ENCODE measurements at regions not wholly inside any gene's neighbourhood (a gene's known extent, or its start where the extent isn't known, plus 50 kb on each side); places are given as distances from the start of the nearest gene placed in this dataset.

DNA sequence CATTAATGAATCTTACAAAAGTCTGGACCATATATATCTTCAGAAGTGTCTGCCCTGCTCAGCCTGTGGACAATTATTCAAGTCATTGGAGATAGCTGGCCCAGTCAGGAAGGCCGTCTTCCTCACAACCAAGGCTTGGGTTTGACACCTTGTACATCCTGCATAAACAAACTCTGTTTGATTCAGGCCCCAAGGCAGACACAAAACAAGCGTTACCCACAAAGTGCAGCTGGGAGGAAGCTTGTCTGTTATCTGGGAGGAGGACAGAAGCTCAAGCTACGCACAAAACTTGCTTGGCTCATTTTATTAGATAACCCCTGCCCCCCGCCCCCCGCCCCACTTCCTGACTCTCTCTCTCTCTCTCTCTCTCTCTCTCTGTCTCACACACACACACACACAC lies 166.9 kb upstream of the WDR11 start:
- H3K4me3 ChIP-seq (ENCODE audit: low read depth, low read length) = no peak overlapping the region

DNA sequence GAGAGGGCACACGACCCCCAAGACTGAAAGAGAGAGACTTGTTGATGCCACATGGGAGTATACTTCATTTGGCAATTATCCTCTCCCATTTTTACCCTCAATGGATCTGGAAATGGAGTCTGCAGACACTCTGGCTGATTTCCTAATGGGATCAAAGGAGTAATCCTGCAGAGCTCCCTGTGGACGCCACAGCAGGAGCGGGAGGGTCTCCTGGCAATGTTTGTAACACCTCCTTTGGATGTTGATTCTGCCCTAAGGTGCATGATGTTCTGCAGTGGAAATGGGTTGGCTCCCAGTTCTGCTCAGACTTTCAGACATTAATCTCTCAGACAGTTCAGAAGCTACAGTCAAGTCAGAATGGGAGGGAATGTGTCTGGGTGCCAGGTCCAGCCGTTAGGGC lies 166.0 kb upstream of the WDR11 start:
- DNase-seq (ENCODE audit: low read depth) = no peak
- H3K4me3 ChIP-seq (ENCODE audit: low read depth, low read length) = no peak overlapping the region
- TF ChIP-seq, protein P1, sequence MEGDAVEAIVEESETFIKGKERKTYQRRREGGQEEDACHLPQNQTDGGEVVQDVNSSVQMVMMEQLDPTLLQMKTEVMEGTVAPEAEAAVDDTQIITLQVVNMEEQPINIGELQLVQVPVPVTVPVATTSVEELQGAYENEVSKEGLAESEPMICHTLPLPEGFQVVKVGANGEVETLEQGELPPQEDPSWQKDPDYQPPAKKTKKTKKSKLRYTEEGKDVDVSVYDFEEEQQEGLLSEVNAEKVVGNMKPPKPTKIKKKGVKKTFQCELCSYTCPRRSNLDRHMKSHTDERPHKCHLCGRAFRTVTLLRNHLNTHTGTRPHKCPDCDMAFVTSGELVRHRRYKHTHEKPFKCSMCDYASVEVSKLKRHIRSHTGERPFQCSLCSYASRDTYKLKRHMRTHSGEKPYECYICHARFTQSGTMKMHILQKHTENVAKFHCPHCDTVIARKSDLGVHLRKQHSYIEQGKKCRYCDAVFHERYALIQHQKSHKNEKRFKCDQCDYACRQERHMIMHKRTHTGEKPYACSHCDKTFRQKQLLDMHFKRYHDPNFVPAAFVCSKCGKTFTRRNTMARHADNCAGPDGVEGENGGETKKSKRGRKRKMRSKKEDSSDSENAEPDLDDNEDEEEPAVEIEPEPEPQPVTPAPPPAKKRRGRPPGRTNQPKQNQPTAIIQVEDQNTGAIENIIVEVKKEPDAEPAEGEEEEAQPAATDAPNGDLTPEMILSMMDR (IDR thresholded peaks at IDR 0.05; ENCODE audit: low read depth, low read length, missing control alignments) = no peak

More for the DNA sequence above, 166.9 kb upstream of the WDR11 start:
- DNase-seq (ENCODE audit: low read depth) = no peak
- TF ChIP-seq, protein P1 (IDR thresholded peaks at IDR 0.05; ENCODE audit: low read depth, low read length, missing control alignments) = no peak

DNA sequence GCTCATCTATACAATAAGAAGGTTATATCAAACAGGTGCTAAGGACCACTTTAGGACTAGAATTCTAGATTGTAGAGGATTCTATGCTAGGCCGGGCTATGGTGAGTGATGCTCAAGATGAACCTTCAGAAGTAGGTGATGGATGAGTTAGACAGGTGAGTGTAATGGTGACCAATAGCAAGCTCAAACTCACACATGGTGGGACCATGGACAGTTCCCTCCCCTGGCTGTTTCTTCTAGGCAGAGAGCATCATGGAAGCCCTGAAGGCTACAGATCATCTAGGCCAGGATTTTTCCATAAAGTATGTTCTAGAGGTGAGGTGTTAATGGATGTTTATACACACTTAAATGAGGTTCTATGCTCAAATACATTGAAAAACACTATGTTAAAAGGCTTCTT lies 162.2 kb upstream of the WDR11 start:
- no peak overlapping the region for H3K4me3 ChIP-seq (ENCODE audit: low read depth, low read length)

DNA sequence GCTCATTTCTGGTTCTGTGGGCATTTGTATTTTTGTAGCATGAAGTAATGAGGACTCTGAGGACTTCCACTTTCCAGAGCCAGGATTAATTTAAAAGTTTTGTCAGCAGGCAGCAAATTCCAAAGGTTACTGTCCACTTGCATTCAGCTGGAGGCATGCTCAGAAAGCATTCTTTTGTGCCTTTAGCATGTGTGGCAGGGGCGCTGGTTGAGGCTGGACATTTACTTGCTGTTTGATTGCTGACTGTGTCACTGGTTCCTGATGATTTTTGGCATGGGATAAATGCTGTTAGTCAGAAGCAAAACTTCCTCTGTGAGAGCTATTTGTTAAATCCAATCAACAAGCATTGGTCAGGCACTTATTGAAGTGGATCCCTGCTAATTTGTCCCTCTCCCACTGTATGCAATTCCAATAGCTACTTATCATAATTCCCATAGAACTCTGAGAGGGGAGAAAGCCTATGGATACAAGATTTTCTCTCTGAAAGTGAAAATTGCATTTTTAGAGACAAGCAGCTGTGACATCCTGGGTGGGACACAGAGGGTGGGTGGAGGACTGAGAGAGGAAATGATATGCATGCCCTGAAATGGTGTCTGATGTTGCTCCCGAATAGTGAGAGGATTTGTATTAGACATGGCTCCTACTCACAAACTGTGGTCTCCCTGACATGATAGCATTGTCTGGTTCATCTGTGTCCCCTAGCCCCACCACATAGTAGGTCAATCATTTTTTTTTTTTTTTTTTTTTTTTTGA lies 161.2 kb upstream of the WDR11 start:
- no peak for DNase-seq (ENCODE audit: low read depth)
- no peak overlapping the region for H3K4me3 ChIP-seq (ENCODE audit: low read depth, low read length)
- TF ChIP-seq, protein P1 (IDR thresholded peaks at IDR 0.05; ENCODE audit: low read depth, low read length, missing control alignments) = no peak

More for the DNA sequence above, 162.2 kb upstream of the WDR11 start:
- DNase-seq (ENCODE audit: low read depth) = no peak
- TF ChIP-seq, protein P1 (IDR thresholded peaks at IDR 0.05; ENCODE audit: low read depth, low read length, missing control alignments) = no peak

DNA sequence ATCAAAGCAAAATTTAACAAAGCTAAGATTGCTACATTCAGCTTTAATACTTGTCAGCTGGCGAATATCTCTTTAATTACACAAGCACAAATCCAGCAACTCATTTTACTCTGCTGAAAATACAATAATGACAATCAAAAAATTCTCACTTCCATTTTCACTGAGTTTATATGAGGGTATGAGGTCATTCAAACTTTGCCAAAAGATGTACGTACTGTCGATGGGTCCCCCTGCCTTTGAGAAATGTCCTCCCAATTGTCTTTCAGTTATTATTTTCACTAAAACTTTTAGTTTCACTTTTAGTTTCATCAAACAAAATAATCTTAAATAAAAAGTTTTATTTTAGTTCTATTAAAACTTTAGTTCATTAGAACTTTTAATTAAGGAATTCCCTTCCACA lies 159.5 kb upstream of the WDR11 start:
- no peak overlapping the region for H3K4me3 ChIP-seq (ENCODE audit: low read depth, low read length)
- TF ChIP-seq, protein P1 (IDR thresholded peaks at IDR 0.05; ENCODE audit: low read depth, low read length, missing control alignments) = no peak
- DNase-seq (ENCODE audit: low read depth) = no peak

DNA sequence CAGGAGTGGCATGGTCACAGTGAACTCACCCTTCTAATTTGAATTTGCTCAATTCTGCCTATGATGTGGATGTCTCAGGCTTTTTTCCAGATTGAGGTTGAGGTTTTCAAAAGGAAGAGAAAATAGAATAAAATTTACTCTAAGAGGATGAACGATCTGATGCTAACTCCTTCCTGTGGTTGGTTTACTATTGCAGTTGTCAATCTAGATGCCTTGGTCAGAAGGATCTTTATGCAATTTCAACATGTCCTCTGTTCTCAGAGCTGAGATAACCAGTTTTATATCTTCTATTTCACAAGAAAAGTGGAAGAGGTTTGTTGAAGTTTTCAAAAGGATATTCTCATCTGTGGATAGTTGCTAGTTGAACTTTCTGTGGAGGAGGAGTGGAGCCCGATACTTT lies 150.7 kb upstream of the WDR11 start:
- DNase-seq (ENCODE audit: low read depth) = no peak
- no peak overlapping the region for H3K4me3 ChIP-seq (ENCODE audit: low read depth, low read length)
- TF ChIP-seq, protein P1 (IDR thresholded peaks at IDR 0.05; ENCODE audit: low read depth, low read length, missing control alignments) = no peak

DNA sequence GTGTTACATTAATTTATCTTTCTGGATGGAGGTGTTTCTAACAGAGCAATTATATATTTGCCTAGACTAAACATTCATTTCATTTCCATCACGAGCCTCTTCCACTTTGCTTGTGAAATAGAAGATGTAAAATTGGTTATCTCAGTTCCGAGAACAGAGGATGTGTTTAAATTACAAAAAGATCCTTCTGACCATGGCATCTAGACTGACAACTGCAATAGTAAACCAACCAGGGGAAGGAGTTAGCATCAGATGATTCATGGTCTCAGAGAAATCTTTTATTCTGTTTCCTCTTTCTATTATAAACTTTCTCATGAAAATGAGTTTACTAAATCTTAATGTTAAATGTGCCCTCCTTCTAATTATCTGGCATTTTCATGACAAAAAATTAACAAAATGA lies 149.8 kb upstream of the WDR11 start:
- DNase-seq (ENCODE audit: low read depth) = no peak
- no peak overlapping the region for H3K4me3 ChIP-seq (ENCODE audit: low read depth, low read length)
- TF ChIP-seq, protein P1 (IDR thresholded peaks at IDR 0.05; ENCODE audit: low read depth, low read length, missing control alignments) = no peak
